Spleen (tissue), 7 donors: ENCODE measurements at regions not wholly inside any gene's neighbourhood (a gene's known extent, or its start where the extent isn't known, plus 50 kb on each side); places are given as distances from the start of the nearest gene placed in this dataset.

Experiments used
- POLR2A ChIP-seq, 3 donors: fragments of 450-650 bp; IDR thresholded peaks; one replicate each; pipeline ENCODE4 v1.5.1; 2017; ENCODE audit warnings: antibody characterized with exemption in 3 of 3, mild to moderate bottlenecking in 1 of 3
- POLR2AphosphoS5 ChIP-seq, 3 donors: sonication (generic); formaldehyde crosslinking; IDR thresholded peaks; one replicate each; pipeline ENCODE4 v1.5.1; 2017; ENCODE audit warnings: antibody characterized with exemption in 3 of 3
- TF ChIP-seq, protein P1 (sequence below), 11 experiments: fragments of 200-600 bp in 7 of 11; fragments of 450-650 bp in 4 of 11; sonication (generic) in 4 of 11; IDR thresholded peaks in 8 of 11; conservative IDR thresholded peaks in 3 of 11; 1 replicate in 7 of 11; 2 replicates in 4 of 11; pipeline versions ENCODE4 v1.4.0 to v1.8.0; 2016 to 2021; ENCODE audit warnings: antibody characterized with exemption in 11 of 11, inconsistent platforms in 4 of 11, mild to moderate bottlenecking in 1 of 11
- donor health status: DM: no; HTN: no; CAD: no; lungs with moderate emphysema.
- donor health status: DM: no; HTN: no; CAD: no.
- donor health status: DM: no; HTN: no; CAD: no.

DNA sequence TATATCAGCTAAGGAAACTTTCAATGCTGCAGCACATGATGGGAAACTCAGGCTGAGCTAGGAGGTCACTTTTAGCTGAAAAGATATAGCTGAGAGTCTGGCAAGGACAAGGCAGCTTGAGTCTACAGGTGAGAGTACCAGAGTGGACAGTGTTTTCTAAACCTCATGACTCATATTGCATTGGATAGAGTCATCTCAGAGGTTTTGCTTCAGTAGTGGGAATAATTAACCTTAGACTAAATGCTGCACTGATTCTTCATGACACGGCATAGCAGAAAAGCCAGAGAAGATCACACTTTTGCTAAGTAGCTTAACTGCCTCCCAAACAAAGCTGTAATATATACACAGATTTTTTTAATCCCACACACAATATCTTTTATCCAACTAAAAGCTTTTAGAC lies 865.0 kb upstream of the CDH2 start:
- TF ChIP-seq, protein P1, sequence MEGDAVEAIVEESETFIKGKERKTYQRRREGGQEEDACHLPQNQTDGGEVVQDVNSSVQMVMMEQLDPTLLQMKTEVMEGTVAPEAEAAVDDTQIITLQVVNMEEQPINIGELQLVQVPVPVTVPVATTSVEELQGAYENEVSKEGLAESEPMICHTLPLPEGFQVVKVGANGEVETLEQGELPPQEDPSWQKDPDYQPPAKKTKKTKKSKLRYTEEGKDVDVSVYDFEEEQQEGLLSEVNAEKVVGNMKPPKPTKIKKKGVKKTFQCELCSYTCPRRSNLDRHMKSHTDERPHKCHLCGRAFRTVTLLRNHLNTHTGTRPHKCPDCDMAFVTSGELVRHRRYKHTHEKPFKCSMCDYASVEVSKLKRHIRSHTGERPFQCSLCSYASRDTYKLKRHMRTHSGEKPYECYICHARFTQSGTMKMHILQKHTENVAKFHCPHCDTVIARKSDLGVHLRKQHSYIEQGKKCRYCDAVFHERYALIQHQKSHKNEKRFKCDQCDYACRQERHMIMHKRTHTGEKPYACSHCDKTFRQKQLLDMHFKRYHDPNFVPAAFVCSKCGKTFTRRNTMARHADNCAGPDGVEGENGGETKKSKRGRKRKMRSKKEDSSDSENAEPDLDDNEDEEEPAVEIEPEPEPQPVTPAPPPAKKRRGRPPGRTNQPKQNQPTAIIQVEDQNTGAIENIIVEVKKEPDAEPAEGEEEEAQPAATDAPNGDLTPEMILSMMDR (IDR thresholded peaks at IDR 0.05 in 8 of 11, conservative IDR thresholded peaks at IDR 0.05 in 3 of 11): no peak
- TF ChIP-seq POLR2A (IDR thresholded peaks at IDR 0.05): no peak
- no peak for TF ChIP-seq POLR2AphosphoS5 (IDR thresholded peaks at IDR 0.05)
